K562 (cell line): ENCODE measurements at regions not wholly inside any gene's neighbourhood (a gene's known extent, or its start where the extent isn't known, plus 50 kb on each side); places are given as distances from the start of the nearest gene placed in this dataset.

Experiments
- BRCA1 ChIP-seq, 2 experiments: fragments of 450-650 bp in 1 of 2; sonication (generic) in 1 of 2; formaldehyde crosslinking in 1 of 2; IDR thresholded peaks; 2 replicates each; pipeline versions ENCODE4 v1.5.0 to v1.6.1; 2017 to 2020; ENCODE audit warnings: mild to moderate bottlenecking in 1 of 2, missing genetic modification reagents in 1 of 2
- CBX5 ChIP-seq: IDR thresholded peaks from 2 replicates; pipeline ENCODE4 v1.6.1; 2014; ENCODE audit warnings: low read depth, borderline replicate concordance
- POLR2A ChIP-seq: fragments of 450-650 bp; conservative IDR thresholded peaks from 2 replicates; pipeline ENCODE4 v1.6.1; 2016

DNA sequence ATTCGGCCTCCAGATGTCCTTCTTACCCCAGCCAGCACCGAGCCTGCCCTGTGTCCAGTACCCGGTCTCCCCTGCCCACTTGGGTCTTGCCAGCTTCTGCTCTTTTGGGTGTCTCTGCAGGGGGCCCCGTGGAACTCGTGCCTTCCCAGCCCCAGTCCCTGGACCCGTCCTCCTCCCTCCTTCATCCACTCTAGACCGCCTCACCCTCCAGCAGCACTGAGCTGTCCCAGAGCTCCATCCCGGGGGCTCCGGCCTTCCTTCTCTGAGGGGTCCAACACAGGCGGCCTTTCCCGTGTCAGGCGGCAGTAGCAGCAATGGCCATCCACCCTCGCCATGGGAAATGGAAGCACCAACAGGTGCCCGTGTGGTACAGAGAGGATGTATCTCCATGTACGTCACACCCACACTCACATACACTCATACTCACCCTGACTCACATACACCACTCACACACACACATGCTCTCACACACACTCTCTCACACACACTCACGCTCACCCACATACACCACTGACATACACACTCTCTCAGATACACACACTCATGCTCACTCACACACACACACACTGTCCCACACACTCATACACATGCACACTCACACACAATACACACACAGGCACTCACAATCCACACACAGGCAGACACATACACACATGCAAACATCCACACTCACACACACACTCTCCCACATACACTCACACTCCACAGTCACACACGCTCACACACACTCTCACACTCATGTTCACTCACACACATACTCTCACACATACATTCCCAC lies 827.5 kb upstream of the SALL3 start:
- TF ChIP-seq POLR2A (no peak), BRCA1 (IDR thresholded peaks at IDR 0.05) (no peak), BRCA1 (CRISPR knock-in tag; IDR thresholded peaks at IDR 0.05) (no peak), CBX5 (no peak)
